Heart left ventricle (tissue), 16 donors: ENCODE measurements at regions not wholly inside any gene's neighbourhood (a gene's known extent, or its start where the extent isn't known, plus 50 kb on each side); places are given as distances from the start of the nearest gene placed in this dataset.

Source experiments
- ATAC-seq, 4 donors: fragments of 200-7000 bp; cut with Tn5 transposase; one replicate each; pipeline ENCODE4 v1.9.1; 2020 to 2022; ENCODE audit warnings: moderate library complexity in 4 of 4, mild to moderate bottlenecking in 3 of 4, moderate number of reproducible peaks in 1 of 4
- DNase-seq, 5 donors: peaks; one replicate each; pipeline ENCODE4 v3.0.0-alpha.2; 2020
- H3K27ac ChIP-seq, 12 donors: fragments of 200-600 bp; sonication (generic) in 4 of 12; one replicate each; pipeline versions ENCODE4 v1.5.0 to v1.8.0; 2016 to 2022; ENCODE audit warnings: mild to moderate bottlenecking in 2 of 12
- H3K27me3 ChIP-seq, 9 donors: fragments of 200-600 bp; sonication (generic) in 2 of 9; one replicate each; pipeline versions ENCODE4 v1.5.1 to v1.8.0; 2016 to 2022; ENCODE audit warnings: mild to moderate bottlenecking in 3 of 9
- H3K36me3 ChIP-seq, 9 donors: fragments of 200-600 bp; sonication (generic) in 2 of 9; one replicate each; pipeline versions ENCODE4 v1.5.0 to v1.8.0; 2018 to 2022; ENCODE audit warnings: mild to moderate bottlenecking in 2 of 9
- H3K4me1 ChIP-seq, 12 donors: fragments of 200-600 bp; sonication (generic) in 4 of 12; one replicate each; pipeline versions ENCODE4 v1.5.0 to v1.8.0; 2016 to 2022; ENCODE audit warnings: mild to moderate bottlenecking in 3 of 12
- H3K4me3 ChIP-seq, 12 donors: fragments of 200-600 bp; sonication (generic) in 4 of 12; one replicate each; pipeline versions ENCODE4 v1.5.0 to v1.8.0; 2017 to 2022; ENCODE audit warnings: mild to moderate bottlenecking in 9 of 12, moderate library complexity in 4 of 12
- H3K9me3 ChIP-seq, 12 donors: fragments of 200-600 bp; sonication (generic) in 4 of 12; one replicate each; pipeline versions ENCODE4 v1.5.0 to v1.8.0; 2016 to 2022; ENCODE audit warnings: mild to moderate bottlenecking in 1 of 12
- POLR2A ChIP-seq, 2 donors: fragments of 450-650 bp; IDR thresholded peaks; one replicate each; pipeline ENCODE4 v1.6.1; 2017; ENCODE audit warnings: antibody characterized with exemption in 2 of 2, mild to moderate bottlenecking in 2 of 2, moderate library complexity in 2 of 2
- WGBS, 4 donors: extraction: QIAGEN DNeasy Blood & Tissue Kit in 2 of 4; methylation state at CpG; one replicate each; pipeline versions ENCODE4 v1.1.5 to v1.1.7; 2013 to 2018; 5-methylcytosine and 5-hydroxymethylcytosine counted together
- intact Hi-C, 10 donors: fragments of 100-400 bp; cut with DNase I; formaldehyde crosslinking; loops; one replicate each; pipeline versions ENCODE4 v1.11.1 to v1.14.2; 2022
- TF ChIP-seq, protein P1 (sequence below), 12 donors: fragments of 200-600 bp; sonication (generic) in 4 of 12; IDR thresholded peaks; one replicate each; pipeline versions ENCODE4 v1.5.0 to v1.8.0; 2018 to 2022; ENCODE audit warnings: antibody characterized with exemption in 12 of 12, mild to moderate bottlenecking in 5 of 12
- donor health status: ischemic (EF 13 %, LVEDD 7.1; RV severe dilation, severe dysfunction).
- donor health status: healthy with polysubstance abuse.
- donor health status: DM: no; HTN: yes; CAD: no.
- donor health status: DM: no; HTN: no; CAD: no.
- donor health status: ischemic (EF 25% LVEDD 6.9; RV normal size, moderate dysfunction).
- donor health status: ischemic (EF 25% LVEDD 5.7; RV mildly dilated, moderate dysfunction).
- donor health status: healthy.
- donor health status: DM: yes; HTN: yes; CAD: no.
- donor health status: ischemic (EF 35%, LVEDD 5.7; RV mildly dilated, moderate dysfunction).
- donor health status: nonischemic (EF 11% LVEDD 7.7; RV severe dilation, severe dysfunction).
- donor health status: DM: yes; HTN: yes; CAD: no.
- donor health status: PGD.
- donor health status: ischemic (EF 29% LVEDD 5.4; RV normal size, mild dysfunction).
- donor health status: nonischemic (EF 23%, LVEDD 6.1; RV moderate dilation, normal function).

DNA sequence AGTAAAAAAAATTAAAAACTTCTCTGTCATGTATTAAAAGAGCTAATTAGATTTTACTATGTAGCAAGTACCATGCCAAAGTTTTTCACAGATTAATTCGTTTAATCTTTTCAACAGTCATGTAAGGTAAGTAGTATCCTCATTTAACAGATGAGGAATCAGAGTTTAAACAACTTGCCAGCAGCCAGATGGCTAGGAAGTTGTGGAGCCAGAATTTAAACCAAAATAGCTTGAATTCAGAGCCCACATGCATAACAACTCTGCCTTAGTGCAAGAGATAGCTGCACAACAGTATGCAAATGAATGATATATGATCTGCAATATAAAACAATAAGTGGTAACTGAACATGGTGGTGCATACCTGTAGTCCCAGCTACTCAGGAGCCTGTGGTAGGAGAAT, 75.3 kb downstream of the NAP1L3 start:
- intact Hi-C loops, result no loop called here
- ATAC-seq, result no peak
- H3K4me1 ChIP-seq, result no peaks in the 10 kb centered on the region
- no peaks in the 10 kb centered on the region for H3K27me3 ChIP-seq
- H3K27ac ChIP-seq, result no peak overlapping the region
- TF ChIP-seq POLR2A (IDR thresholded peaks at IDR 0.05), result no peak
- TF ChIP-seq, protein P1, sequence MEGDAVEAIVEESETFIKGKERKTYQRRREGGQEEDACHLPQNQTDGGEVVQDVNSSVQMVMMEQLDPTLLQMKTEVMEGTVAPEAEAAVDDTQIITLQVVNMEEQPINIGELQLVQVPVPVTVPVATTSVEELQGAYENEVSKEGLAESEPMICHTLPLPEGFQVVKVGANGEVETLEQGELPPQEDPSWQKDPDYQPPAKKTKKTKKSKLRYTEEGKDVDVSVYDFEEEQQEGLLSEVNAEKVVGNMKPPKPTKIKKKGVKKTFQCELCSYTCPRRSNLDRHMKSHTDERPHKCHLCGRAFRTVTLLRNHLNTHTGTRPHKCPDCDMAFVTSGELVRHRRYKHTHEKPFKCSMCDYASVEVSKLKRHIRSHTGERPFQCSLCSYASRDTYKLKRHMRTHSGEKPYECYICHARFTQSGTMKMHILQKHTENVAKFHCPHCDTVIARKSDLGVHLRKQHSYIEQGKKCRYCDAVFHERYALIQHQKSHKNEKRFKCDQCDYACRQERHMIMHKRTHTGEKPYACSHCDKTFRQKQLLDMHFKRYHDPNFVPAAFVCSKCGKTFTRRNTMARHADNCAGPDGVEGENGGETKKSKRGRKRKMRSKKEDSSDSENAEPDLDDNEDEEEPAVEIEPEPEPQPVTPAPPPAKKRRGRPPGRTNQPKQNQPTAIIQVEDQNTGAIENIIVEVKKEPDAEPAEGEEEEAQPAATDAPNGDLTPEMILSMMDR (IDR thresholded peaks at IDR 0.05), result no peak
- no peaks in the 10 kb centered on the region for H3K9me3 ChIP-seq
- 61 to 71% (median 64%) methylated on average over 1 of the region's 1 CpG for WGBS, 4 donors
- no peaks in the 10 kb centered on the region for H3K36me3 ChIP-seq
- DNase-seq, result no peak
- H3K4me3 ChIP-seq, result no peak overlapping the region

DNA sequence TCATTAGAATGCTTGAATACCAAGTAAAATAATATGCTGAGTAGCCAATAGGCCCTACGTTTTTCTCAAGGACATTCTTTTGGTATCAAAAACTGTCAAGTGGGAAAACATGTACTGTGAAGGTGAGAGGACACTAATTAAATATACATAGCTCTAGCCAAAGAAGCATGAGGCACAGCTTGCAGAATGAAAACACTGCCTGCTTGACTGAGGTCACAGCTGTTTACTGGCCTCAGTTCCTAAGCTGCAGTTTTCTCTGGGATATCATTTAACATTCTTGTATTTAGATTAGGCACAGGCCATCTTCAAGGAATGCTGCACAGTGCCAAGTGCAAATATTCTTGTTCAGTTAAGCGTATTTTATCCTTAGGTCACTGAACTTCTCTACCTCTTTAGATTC, 78.6 kb downstream of the NAP1L3 start:
- ATAC-seq, result no peak
- H3K4me3 ChIP-seq, result no peak overlapping the region
- intact Hi-C loops, result no loop called here
- no peaks in the 10 kb centered on the region for H3K27me3 ChIP-seq
- no peaks in the 10 kb centered on the region for H3K4me1 ChIP-seq
- no peak overlapping the region for H3K27ac ChIP-seq
- no peaks in the 10 kb centered on the region for H3K9me3 ChIP-seq
- DNase-seq, result no peak
- WGBS, 4 donors, result 21 to 35% (median 28%) methylated on average over 2 of the region's 2 CpGs
- TF ChIP-seq, protein P1 (IDR thresholded peaks at IDR 0.05), result no peak
- no peak for TF ChIP-seq POLR2A (IDR thresholded peaks at IDR 0.05)
- no peaks in the 10 kb centered on the region for H3K36me3 ChIP-seq

DNA sequence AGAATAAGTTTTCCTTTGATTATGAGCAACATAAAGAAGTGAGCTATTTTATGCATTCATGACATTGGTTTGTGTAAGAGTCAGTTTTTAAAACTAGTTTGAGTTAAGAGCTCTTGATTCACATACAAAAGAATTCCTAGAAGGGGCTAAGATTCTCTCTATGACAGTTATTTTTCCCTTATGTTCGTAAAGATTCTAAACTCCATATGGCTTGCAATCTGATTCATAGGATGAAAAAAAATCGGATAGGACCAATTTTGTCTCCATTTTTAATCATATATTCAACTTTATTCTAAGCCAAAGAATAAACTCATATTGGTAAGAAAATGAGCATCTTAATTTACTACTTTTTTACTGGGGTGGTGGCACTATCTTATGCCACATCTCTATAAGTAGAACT, 79.4 kb downstream of the NAP1L3 start:
- Histone ChIP-seq H3K4me1 (no peaks in the 10 kb centered on the region), H3K4me3 (no peak overlapping the region), H3K27me3 (no peaks in the 10 kb centered on the region), H3K36me3 (no peaks in the 10 kb centered on the region), H3K9me3 (no peaks in the 10 kb centered on the region), H3K27ac (no peak overlapping the region)
- TF ChIP-seq POLR2A (IDR thresholded peaks at IDR 0.05), result no peak
- TF ChIP-seq, protein P1 (IDR thresholded peaks at IDR 0.05), result no peak
- ATAC-seq, result no peak
- intact Hi-C loops, result no loop called here
- whole genome bisulfite sequencing, 4 donors, result 45 to 71% (median 52%) methylated on average over 2 of the region's 2 CpGs
- no peak for DNase-seq

DNA sequence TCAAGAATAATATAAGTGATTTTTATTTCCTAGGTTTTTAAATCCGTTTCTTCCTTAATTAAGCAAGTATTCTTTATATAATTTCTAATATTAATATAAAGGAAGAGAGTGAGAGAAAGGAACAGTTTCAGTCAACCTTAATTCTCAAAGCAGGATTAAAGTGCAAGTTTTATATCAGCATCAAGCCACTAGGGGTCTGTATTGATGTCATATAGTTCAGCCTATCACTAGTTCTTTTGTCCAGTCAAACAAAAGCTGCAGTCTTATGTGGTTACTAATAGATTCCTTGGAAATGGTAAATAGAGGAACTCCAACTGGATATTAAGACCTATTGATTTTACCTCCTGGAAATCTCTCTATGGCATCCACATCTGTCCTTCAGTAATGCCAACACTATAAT, 82.0 kb downstream of the NAP1L3 start:
- no peak for TF ChIP-seq POLR2A (IDR thresholded peaks at IDR 0.05)
- TF ChIP-seq, protein P1 (IDR thresholded peaks at IDR 0.05), result no peak
- intact Hi-C loops, result no loop called here
- ATAC-seq (no peak), DNase-seq (no peak)
- 18 to 30% (median 25%) methylated on average over 1 of the region's 1 CpG for WGBS, 4 donors
- no peak overlapping the region for H3K4me3 ChIP-seq
- H3K9me3 ChIP-seq, result no peaks in the 10 kb centered on the region
- H3K36me3 ChIP-seq, result no peaks in the 10 kb centered on the region
- no peaks in the 10 kb centered on the region for H3K27me3 ChIP-seq
- no peaks in the 10 kb centered on the region for H3K4me1 ChIP-seq
- H3K27ac ChIP-seq, result no peak overlapping the region
